NB4 (cell line): ENCODE measurements at regions not wholly inside any gene's neighbourhood (a gene's known extent, or its start where the extent isn't known, plus 50 kb on each side); places are given as distances from the start of the nearest gene placed in this dataset.
"Not testable (repeated sequence)": the region's sequence is repeated elsewhere in the genome, so short reads cannot be mapped to it uniquely, and the experiment has no call there.

Experiments
- DNase-seq: peaks from one replicate; pipeline ENCODE4 v3.0.0; 2010; ENCODE audit warnings: low read depth
- H3K4me3 ChIP-seq: one replicate; pipeline ENCODE4 v1.5.1; 2011; ENCODE audit warnings: mild to moderate bottlenecking, low read depth, low read length, moderate library complexity
- CTCF ChIP-seq: IDR thresholded peaks from one replicate; pipeline ENCODE4 v1.5.1; 2012; ENCODE audit warnings: low read depth, low read length
- MAX ChIP-seq: IDR thresholded peaks from 2 replicates; pipeline ENCODE4 v1.6.1; 2011; ENCODE audit warnings: low read depth, low read length
- MYC ChIP-seq: IDR thresholded peaks from 2 replicates; pipeline ENCODE4 v1.6.1; 2011; ENCODE audit warnings: low read depth, low read length
- POLR2A ChIP-seq: IDR thresholded peaks from 2 replicates; pipeline ENCODE4 v1.6.1; 2011; ENCODE audit warnings: mild to moderate bottlenecking; ENCODE audit not compliant: insufficient read length; ENCODE audit errors: extremely low read depth

GRCh38 chr13:111590796-111591195, 270.4 kb downstream of the TEX29 start:
- no peak for TF ChIP-seq MAX
- TF ChIP-seq MYC = no peak
- no peak for TF ChIP-seq POLR2A
- no peak for TF ChIP-seq CTCF
- no peak overlapping the region for H3K4me3 ChIP-seq
- no peak for DNase-seq

DNA sequence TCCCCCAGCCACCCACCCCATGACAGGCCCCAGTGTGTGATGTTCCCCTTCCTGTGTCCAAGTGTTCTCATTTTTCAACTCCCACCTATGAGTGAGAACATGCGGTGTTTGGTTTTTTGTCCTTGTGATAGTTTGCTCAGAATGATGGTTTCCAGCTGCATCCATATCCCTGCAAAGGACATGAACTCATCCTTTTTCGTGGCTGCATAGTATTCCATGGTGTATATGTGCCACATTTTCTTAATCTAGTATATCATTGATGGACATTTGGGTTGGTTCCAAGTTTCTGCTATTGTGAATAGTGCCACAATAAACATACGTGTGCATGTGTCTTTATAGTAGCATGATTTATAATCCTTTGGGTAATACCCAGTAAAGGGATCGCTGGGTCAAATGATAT, 273.0 kb downstream of the TEX29 start:
- not testable (repeated sequence) for DNase-seq, H3K4me3 ChIP-seq

- TF ChIP-seq POLR2A = no peak
- no peak for TF ChIP-seq MYC
- TF ChIP-seq MAX = no peak
- TF ChIP-seq CTCF = no peak
- no peak overlapping the region for H3K4me3 ChIP-seq
- no peak for DNase-seq
These were observed 274.2 kb downstream of the TEX29 start for GRCh38 chr13:111594606-111595005.

DNA sequence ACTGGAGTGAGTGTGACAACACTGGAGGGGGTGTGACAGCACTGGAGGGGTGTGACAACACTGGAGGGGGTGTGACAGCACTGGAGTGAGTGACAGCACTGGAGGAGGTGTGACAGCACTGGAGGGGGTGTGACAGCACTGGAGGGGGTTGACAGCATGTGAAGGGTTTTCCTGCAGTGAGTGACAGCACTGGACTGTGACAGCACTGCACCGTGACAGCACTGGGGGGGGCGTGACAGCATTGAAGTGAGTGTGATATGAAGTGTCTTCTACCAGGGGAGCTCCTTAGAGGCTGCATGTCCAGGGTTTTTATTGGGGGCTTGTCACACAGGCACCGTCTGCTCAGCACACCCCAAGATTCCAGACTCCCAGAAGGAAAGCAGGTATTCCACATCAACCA, 274.8 kb downstream of the TEX29 start:
- no peak overlapping the region for H3K4me3 ChIP-seq
- no peak for DNase-seq
- TF ChIP-seq CTCF = no peak
- TF ChIP-seq POLR2A = no peak
- TF ChIP-seq MYC = no peak
- TF ChIP-seq MAX = no peak

- TF ChIP-seq CTCF = no peak
- TF ChIP-seq MYC = no peak
- TF ChIP-seq MAX = no peak
- no peak for TF ChIP-seq POLR2A
These were observed 275.3 kb downstream of the TEX29 start for GRCh38 chr13:111595791-111596190.

DNA sequence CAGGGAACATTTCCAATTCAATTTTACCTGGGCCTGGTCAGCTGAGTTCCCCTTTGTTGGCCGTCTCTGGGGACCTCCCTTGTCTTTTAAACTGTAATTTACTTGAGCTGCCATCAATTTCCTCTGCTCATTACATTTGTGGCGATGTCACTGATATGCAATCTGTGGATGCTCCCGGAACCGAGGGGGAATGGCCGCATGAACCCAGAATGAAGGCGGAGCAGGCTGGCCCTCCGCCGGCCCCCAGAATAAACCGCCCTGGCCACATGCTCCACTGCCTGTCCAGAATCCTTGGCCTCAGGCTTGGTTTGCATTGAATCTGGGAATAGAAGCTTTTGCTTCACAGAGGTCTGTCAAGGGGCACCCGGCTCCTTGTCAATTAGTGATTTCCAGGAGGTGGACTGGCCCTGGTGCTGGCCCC, 276.8 kb downstream of the TEX29 start:
- no peak for DNase-seq
- no peak overlapping the region for H3K4me3 ChIP-seq
- no peak for TF ChIP-seq MAX
- no peak for TF ChIP-seq POLR2A
- no peak for TF ChIP-seq CTCF
- TF ChIP-seq MYC = no peak

More at GRCh38 chr13:111595791-111596190, 275.3 kb downstream of the TEX29 start:
- H3K4me3 ChIP-seq = no peak overlapping the region
- DNase-seq = no peak
